ENCODE measurements at regions not wholly inside any gene's neighbourhood (a gene's known extent, or its start where the extent isn't known, plus 50 kb on each side); places are given as distances from the start of the nearest gene placed in this dataset.
"Not testable (repeated sequence)": the region's sequence is repeated elsewhere in the genome, so short reads cannot be mapped to it uniquely, and the experiment has no call there.

DNA sequence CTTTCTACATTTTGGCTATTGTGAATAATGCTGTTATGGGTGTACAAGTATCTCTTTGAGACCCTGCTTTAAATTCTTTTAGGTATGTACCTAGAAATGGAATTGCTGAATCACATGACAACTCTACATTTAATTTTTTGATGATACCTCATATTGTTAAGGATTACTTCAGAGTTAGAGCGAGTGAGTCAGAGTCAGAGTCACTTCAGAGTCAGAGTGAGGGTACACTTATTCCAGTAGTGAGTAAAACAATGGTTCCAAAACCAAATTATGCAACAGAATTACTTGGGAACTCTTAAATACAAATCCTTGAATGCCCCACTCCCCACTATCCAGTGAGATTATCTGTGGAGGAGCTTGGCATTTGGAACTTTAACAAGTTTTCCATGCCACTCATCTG is 50.3 kb upstream of the SNRK start:
- no peak for DNase-seq (ENCODE audit: low read depth)

GRCh38 chr3:43233062-43233461 is 53.3 kb upstream of the SNRK start:
- DNase-seq (ENCODE audit: low read depth) = no peak

- DNase-seq (ENCODE audit: low read depth) = no peak
These were observed 54.9 kb upstream of the SNRK start for GRCh38 chr3:43231276-43232000.

DNA sequence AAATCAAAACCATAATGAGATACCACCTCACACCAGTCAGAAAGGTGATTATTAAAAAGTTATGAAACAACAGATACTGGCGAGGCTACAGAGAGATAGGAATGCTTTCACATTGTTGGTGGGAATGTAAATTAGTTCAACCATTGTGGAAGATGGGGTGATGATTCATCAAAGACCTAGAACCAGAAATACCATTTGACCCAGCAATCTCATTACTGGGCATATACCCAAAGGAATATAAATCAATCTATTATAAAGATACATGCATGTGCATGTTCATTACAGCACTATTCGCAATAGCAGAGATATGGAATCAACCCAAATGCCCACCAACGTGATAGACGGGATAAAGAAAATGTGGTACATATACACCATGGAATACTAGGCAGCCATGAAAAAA is 56.5 kb upstream of the SNRK start:
- not testable (repeated sequence) for DNase-seq (ENCODE audit: low read depth)

DNA sequence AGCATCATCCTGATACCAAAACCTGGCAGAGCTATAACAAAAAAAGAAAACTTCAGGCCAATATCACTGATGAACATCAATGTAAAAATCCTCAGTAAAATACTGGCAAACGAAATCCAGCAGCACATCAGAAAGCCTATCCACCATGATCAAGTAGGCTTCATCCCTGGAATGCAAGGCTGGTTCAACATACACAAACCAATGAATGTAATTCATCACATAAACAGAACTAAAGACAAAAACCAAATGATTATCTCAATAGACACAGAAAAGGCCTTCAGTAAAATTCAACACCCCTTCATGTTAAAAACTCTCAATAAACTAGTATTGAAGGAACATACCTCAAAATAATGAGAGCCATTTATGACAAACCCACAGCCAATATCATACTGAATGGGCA is 58.7 kb upstream of the SNRK start:
- not testable (repeated sequence) for DNase-seq (ENCODE audit: low read depth)

GRCh38 chr3:43224405-43225073 is 61.8 kb upstream of the SNRK start:
- no peak for DNase-seq (ENCODE audit: low read depth)

GRCh38 chr3:43223670-43224364 is 62.5 kb upstream of the SNRK start:
- no peak for DNase-seq (ENCODE audit: low read depth)

DNA sequence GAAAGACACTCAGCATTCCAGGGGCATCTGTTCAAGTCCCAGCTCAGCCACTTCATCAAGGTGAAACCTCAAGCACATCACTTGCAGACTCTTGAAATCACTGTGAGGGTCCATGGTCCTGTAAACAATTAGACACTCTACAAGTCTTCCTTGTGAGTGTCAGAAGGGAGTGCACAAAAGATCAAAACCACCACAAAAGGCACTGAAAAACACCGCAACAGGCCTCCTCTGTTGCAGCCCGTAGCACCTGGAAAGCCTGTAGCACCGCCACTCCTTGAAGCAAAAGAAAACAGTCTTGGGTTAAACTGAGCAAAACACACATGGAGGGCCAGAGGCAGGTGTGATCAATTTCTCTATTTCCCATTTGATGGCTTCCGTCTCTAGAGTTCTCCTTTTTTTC is 63.8 kb upstream of the SNRK start:
- DNase-seq (ENCODE audit: low read depth) = no peak

GRCh38 chr3:43221076-43221475 is 65.3 kb upstream of the SNRK start:
- no peak for DNase-seq (ENCODE audit: low read depth)

- DNase-seq (ENCODE audit: low read depth) = no peak
These were observed 66.7 kb upstream of the SNRK start for GRCh38 chr3:43219616-43220015.

DNA sequence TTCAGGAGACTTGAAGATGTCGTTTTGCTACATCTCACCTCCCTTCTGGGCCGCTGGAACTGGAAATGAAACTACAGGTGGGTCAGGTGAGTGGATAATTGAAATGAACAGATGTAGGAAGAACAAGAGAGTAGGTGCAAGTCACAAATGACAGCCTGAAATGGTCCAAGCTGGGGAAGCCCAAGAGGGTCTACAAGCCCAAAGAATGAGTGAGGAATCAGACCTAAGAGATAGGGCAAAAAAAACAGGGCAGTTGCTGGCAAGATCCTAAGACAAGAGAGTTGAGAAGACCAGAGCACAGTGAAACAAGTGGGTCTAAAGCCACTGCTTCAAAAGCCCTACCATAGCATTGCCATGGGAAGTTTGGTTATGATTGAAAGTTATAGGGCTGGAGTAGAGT is 67.4 kb upstream of the SNRK start:
- DNase-seq (ENCODE audit: low read depth) = no peak

DNA sequence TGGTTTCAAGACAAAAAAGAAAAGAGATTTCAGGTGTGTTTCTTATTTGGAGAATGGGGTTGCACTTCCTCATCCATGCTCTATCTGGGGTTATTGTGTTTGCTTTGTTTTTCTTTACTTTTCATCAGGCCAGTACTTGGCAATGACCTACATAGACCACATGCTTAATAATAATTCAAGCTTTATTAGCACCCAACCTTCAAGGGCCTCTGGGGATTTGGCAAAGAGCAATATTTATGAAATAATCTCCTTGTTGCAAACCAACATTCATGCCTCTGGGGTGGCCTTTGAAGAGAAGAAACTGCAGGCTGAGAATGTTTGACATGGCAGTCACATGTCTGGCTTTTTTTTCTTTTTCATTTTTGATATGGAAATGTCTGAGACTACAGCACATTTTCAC is 68.2 kb upstream of the SNRK start:
- no peak for DNase-seq (ENCODE audit: low read depth)

GRCh38 chr3:43217633-43218032 is 68.7 kb upstream of the SNRK start:
- DNase-seq (ENCODE audit: low read depth) = no peak

DNA sequence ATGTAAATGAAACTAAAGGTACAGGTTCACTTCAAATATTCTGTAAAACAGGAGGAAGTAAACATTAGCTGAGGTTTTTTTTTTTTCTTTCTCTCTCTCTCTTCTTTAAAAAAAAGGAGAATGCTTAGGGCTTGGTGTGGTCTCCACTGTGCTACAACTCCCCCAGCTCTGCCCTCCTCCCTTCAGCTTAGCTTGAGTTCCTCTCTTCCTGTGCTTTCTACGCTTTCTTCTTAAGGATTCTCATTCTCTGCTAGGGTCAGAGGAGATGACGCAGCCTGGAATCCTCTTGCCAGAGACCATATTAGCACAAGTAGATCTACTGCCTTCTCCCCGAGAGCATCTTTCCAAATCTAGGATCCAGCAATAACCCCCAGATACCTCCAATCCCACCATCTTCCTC is 69.1 kb upstream of the SNRK start:
- no peak for DNase-seq (ENCODE audit: low read depth)

DNA sequence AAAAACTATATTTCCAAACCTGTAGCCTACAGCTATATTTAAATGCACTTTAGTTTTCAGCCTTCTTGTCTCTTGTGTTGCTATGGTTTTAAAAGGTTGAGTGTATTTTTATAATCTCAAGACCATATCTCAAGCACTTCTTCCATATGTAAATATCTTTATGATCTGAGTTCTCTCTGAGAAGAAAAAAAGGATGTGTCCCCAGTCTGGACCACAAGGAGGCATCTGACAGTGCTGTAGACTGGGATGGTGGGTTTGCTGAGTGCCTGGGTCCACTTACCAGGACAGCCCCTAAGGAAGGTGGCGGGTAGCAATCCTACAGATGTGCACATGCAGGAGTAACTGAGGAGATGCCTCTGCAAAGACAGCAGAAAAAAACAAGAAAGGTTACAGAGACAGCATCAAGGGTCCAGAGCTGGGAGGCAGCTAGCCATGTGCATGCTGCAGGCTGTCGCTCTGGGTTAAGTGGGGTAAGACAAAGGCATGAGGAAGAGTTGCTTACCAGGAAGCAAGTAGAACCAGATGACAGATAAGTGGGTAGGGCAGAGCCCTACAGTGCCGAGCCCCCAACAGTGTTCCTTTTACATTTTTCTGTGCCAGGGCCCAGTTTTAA is 70.6 kb upstream of the SNRK start:
- DNase-seq (ENCODE audit: low read depth) = no peak

DNA sequence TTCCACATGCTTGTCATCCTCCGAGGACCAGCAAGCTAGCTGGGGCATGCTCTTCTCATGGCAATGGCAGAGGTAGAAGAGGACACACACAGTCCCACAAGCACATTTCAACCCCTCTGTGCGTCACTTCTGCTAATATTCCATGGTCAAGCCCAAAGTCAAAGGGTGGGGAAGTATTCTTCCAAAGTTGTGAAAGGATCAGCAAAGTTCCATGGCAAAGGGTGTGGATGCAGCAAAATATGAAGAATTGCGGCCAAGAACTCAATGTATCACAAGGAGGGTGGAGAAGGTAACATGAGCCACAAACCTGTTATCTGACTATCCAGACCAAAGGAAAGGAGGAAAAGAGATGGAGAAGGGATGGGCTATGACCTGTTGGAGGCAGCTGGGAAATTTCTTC is 71.2 kb upstream of the SNRK start:
- no peak for DNase-seq (ENCODE audit: low read depth)

- DNase-seq (ENCODE audit: low read depth) = no peak
These were observed 71.7 kb upstream of the SNRK start for GRCh38 chr3:43214616-43215015.

- DNase-seq (ENCODE audit: low read depth) = no peak
These were observed 72.7 kb upstream of the SNRK start for GRCh38 chr3:43213631-43214030.

DNA sequence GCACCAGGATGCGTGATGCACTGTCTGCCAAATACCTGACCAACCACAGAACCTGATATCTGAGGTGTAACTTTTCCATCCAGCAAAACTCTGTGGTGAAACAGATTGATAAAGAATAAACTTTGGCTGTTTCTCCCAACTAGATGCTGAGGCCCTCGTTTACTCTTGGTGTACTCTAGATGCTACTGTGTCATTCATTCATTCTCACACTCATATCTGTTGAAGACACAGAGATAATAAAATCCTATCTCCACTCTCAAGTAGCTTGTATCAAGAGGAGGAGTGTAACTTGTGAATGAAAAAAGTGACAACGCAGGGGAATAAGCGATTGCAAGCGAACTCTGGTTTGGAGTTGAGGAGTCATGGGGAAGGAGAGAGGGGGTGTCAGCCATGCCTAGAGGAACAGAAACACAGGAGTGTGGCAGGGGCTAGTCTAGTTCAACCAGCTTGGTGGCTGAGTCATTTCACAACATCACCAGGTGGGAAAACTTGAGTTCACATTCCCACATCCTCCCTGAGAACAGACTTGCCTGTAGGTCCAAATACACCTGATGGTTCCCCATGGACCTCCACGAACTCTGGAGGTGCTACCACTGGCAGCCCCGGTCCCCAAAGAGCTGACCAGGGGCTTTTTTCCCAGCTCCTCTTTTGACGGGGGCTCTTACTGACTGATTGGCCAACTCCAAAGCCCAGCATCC is 73.3 kb upstream of the SNRK start:
- no peak for DNase-seq (ENCODE audit: low read depth)

DNA sequence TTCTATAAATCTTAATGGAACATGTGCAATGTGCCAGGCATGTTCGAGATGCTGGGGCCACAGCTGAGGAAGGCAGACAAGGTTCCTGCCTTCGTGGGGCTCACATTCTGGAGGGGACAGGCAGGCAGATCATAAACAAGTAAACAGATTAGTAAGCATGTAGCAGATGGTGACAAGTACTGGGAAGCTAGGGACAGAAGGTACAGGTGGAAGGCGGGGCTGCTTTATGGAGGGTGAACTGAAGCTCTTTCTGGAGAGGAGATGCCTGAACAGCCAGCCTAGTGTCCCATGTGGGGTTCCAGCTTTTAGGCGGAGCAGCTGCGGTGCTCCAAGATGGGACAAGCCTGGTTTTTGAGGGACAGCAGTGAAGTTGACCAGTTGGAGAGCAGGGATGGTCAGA is 74.7 kb upstream of the SNRK start:
- no peak for DNase-seq (ENCODE audit: low read depth)

DNA sequence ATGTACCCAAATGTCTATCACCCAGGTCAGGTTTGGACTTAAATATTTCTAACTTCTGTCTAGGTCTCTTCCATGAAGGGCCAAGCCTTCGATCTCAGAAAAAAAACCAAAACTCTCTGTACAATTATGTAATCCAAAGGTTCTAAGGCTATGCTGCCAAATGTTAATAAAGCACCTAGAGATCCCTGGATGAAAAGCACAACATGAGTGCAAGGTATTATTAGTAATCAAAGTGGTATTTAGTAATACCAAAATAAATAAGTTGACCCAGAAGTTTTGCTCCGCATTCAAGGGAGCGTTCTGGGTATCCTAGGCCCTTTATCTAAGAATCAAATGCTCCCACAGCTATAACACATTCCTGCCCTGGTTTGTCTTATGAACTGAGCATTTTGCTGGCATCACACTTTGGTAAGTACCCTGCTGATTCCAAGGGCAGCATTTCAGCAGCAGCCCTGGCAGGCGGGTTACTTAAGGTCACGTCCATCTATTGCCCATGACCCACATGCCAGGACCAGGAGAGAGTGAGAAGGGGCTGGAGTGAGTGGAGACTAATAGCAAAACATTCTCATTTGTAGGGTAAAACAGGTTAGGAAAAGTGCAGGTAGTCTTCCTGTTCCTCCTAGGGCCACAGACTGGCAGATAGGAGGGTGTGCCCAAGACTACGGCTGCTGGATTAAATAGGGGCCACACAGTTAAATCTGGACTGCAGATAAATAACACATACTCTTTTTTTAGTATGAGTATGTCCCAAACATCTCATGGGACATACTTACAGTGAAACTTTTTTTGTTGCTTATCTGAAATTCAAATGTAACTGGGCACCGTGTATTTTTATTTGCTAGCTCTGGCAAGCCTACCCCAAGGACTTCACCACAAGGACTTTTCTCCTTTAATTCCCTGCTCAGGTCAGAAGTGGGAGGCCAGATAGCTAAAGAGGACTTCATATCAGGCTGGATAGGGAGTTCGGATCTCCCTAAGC is 76.0 kb upstream of the SNRK start:
- DNase-seq (ENCODE audit: low read depth) = no peak

All from T-helper 22 cell (primary cell).